HG03039 (cell line): ENCODE measurements at regions not wholly inside any gene's neighbourhood (a gene's known extent, or its start where the extent isn't known, plus 50 kb on each side); places are given as distances from the start of the nearest gene placed in this dataset.

ENCODE experiments used
- ATAC-seq: cut with Tn5 transposase; IDR thresholded peaks from one replicate; pipeline ENCODE4 v1.9.1; 2021; ENCODE audit warnings: mild to moderate bottlenecking, moderate library complexity; ENCODE audit not compliant: unreplicated experiment

GRCh38 chr6:163904186-163904585, 489.7 kb downstream of the QKI start:
- no peak for ATAC-seq

GRCh38 chr6:163903541-163903940, 489.0 kb downstream of the QKI start:
- no peak for ATAC-seq

GRCh38 chr6:163902993-163903392, 488.5 kb downstream of the QKI start:
- no peak for ATAC-seq

GRCh38 chr6:163901681-163902080, 487.2 kb downstream of the QKI start:
- ATAC-seq, result no peak

- no peak for ATAC-seq
Measured at GRCh38 chr6:163900570-163900969, 486.1 kb downstream of the QKI start.

GRCh38 chr6:163897669-163898068, 483.2 kb downstream of the QKI start:
- ATAC-seq, result no peak

- ATAC-seq, result no peak
Measured at GRCh38 chr6:163897030-163897429, 482.5 kb downstream of the QKI start.

GRCh38 chr6:163895162-163895561, 480.6 kb downstream of the QKI start:
- no peak for ATAC-seq

- ATAC-seq, result no peak
Measured at GRCh38 chr6:163893609-163894189, 479.2 kb downstream of the QKI start.

GRCh38 chr6:163892824-163893561, 478.5 kb downstream of the QKI start:
- ATAC-seq, result no peak

GRCh38 chr6:163889904-163890514, 475.5 kb downstream of the QKI start:
- no peak for ATAC-seq

GRCh38 chr6:163888030-163888819, 473.7 kb downstream of the QKI start:
- no peak for ATAC-seq

- no peak for ATAC-seq
Measured at GRCh38 chr6:163886428-163886827, 471.9 kb downstream of the QKI start.

- no peak for ATAC-seq
Measured at GRCh38 chr6:163883984-163884383, 469.5 kb downstream of the QKI start.

- no peak for ATAC-seq
Measured at GRCh38 chr6:163878698-163879097, 464.2 kb downstream of the QKI start.

- no peak for ATAC-seq
Measured at GRCh38 chr6:163877877-163878639, 463.5 kb downstream of the QKI start.

GRCh38 chr6:163876391-163876790, 461.9 kb downstream of the QKI start:
- no peak for ATAC-seq

GRCh38 chr6:163874784-163875183, 460.3 kb downstream of the QKI start:
- ATAC-seq, result no peak

GRCh38 chr6:163872335-163872734, 457.8 kb downstream of the QKI start:
- ATAC-seq, result no peak

- no peak for ATAC-seq
Measured at GRCh38 chr6:163871616-163872015, 457.1 kb downstream of the QKI start.
